ENCODE measurements at regions not wholly inside any gene's neighbourhood (a gene's known extent, or its start where the extent isn't known, plus 50 kb on each side); places are given as distances from the start of the nearest gene placed in this dataset.

GRCh38 chr4:180811556-180811955, 1431.6 kb upstream of the TENM3 start:
- TF ChIP-seq CTCF (IDR thresholded peaks at IDR 0.05; ENCODE audit: poor library complexity, severe bottlenecking): no peak
- Histone ChIP-seq H3K27ac (ENCODE audit: poor library complexity, severe bottlenecking) (no peak overlapping the region), H3K36me3 (ENCODE audit: low read depth) (no peaks in the 10 kb centered on the region), H3K4me1 (ENCODE audit: insufficient read depth, poor library complexity, severe bottlenecking) (no peaks in the 10 kb centered on the region), H3K9me3 (ENCODE audit: severe bottlenecking) (no peaks in the 10 kb centered on the region), H3K4me3 (ENCODE audit: severe bottlenecking) (no peak overlapping the region), H3K27me3 (ENCODE audit: insufficient read depth, poor library complexity, severe bottlenecking) (no peaks in the 10 kb centered on the region)
- DNase-seq (ENCODE audit: low spot score) (no peak), ATAC-seq (ENCODE audit: low read depth) (no peak)

- ATAC-seq (ENCODE audit: low read depth) (no peak), DNase-seq (ENCODE audit: low spot score) (no peak)
- TF ChIP-seq CTCF (IDR thresholded peaks at IDR 0.05; ENCODE audit: poor library complexity, severe bottlenecking): no peak
- Histone ChIP-seq H3K9me3 (ENCODE audit: severe bottlenecking) (no peaks in the 10 kb centered on the region), H3K36me3 (ENCODE audit: low read depth) (no peaks in the 10 kb centered on the region), H3K4me1 (ENCODE audit: insufficient read depth, poor library complexity, severe bottlenecking) (no peaks in the 10 kb centered on the region), H3K27ac (ENCODE audit: poor library complexity, severe bottlenecking) (no peak overlapping the region), H3K27me3 (ENCODE audit: insufficient read depth, poor library complexity, severe bottlenecking) (no peaks in the 10 kb centered on the region), H3K4me3 (ENCODE audit: severe bottlenecking) (no peak overlapping the region)
These were observed 1430.4 kb upstream of the TENM3 start for GRCh38 chr4:180812783-180813182.

- H3K27me3 ChIP-seq (ENCODE audit: insufficient read depth, poor library complexity, severe bottlenecking): no peaks in the 10 kb centered on the region
- no peak for TF ChIP-seq CTCF (IDR thresholded peaks at IDR 0.05; ENCODE audit: poor library complexity, severe bottlenecking)
- H3K9me3 ChIP-seq (ENCODE audit: severe bottlenecking): no peaks in the 10 kb centered on the region
- H3K27ac ChIP-seq (ENCODE audit: poor library complexity, severe bottlenecking): no peak overlapping the region
- H3K4me3 ChIP-seq (ENCODE audit: severe bottlenecking): no peak overlapping the region
- ATAC-seq (ENCODE audit: low read depth) (no peak), DNase-seq (ENCODE audit: low spot score) (no peak)
- no peaks in the 10 kb centered on the region for H3K4me1 ChIP-seq (ENCODE audit: insufficient read depth, poor library complexity, severe bottlenecking)
- no peaks in the 10 kb centered on the region for H3K36me3 ChIP-seq (ENCODE audit: low read depth)
These were observed 1428.3 kb upstream of the TENM3 start for GRCh38 chr4:180814875-180815417.

GRCh38 chr4:180817529-180817928, 1425.7 kb upstream of the TENM3 start:
- H3K27me3 ChIP-seq (ENCODE audit: insufficient read depth, poor library complexity, severe bottlenecking): no peaks in the 10 kb centered on the region
- no peak overlapping the region for H3K4me3 ChIP-seq (ENCODE audit: severe bottlenecking)
- no peak for DNase-seq (ENCODE audit: low spot score)
- no peaks in the 10 kb centered on the region for H3K4me1 ChIP-seq (ENCODE audit: insufficient read depth, poor library complexity, severe bottlenecking)
- no peaks in the 10 kb centered on the region for H3K9me3 ChIP-seq (ENCODE audit: severe bottlenecking)
- H3K27ac ChIP-seq (ENCODE audit: poor library complexity, severe bottlenecking): no peak overlapping the region
- no peak for TF ChIP-seq CTCF (IDR thresholded peaks at IDR 0.05; ENCODE audit: poor library complexity, severe bottlenecking)
- H3K36me3 ChIP-seq (ENCODE audit: low read depth): no peaks in the 10 kb centered on the region
- ATAC-seq (ENCODE audit: low read depth): no peak

- TF ChIP-seq CTCF (IDR thresholded peaks at IDR 0.05; ENCODE audit: poor library complexity, severe bottlenecking): no peak
- no peak for DNase-seq (ENCODE audit: low spot score)
- peaks cover 4% of the 10 kb centered on the region for H3K4me1 ChIP-seq (ENCODE audit: insufficient read depth, poor library complexity, severe bottlenecking)
- no peaks in the 10 kb centered on the region for H3K9me3 ChIP-seq (ENCODE audit: severe bottlenecking)
- H3K27me3 ChIP-seq (ENCODE audit: insufficient read depth, poor library complexity, severe bottlenecking): no peaks in the 10 kb centered on the region
- no peak for ATAC-seq (ENCODE audit: low read depth)
- H3K27ac ChIP-seq (ENCODE audit: poor library complexity, severe bottlenecking): no peak overlapping the region
- H3K36me3 ChIP-seq (ENCODE audit: low read depth): no peaks in the 10 kb centered on the region
- no peak overlapping the region for H3K4me3 ChIP-seq (ENCODE audit: severe bottlenecking)
These were observed 1420.1 kb upstream of the TENM3 start for GRCh38 chr4:180823108-180823507.

Measured in RWPE2 (cell line).